Neural progenitor cell (in vitro differentiated cells): ENCODE measurements at regions not wholly inside any gene's neighbourhood (a gene's known extent, or its start where the extent isn't known, plus 50 kb on each side); places are given as distances from the start of the nearest gene placed in this dataset.

ENCODE experiments used
- EZH2 ChIP-seq: fragments of 200-600 bp; sonication (generic); IDR thresholded peaks from 2 replicates; pipeline ENCODE4 v1.6.1; 2017; ENCODE audit warnings: antibody characterized with exemption, mild to moderate bottlenecking, moderate library complexity
- EZH2phosphoT487 ChIP-seq: fragments of 200-600 bp; sonication (generic); IDR thresholded peaks from 2 replicates; pipeline ENCODE4 v1.6.1; 2017; ENCODE audit warnings: antibody characterized with exemption
- TF ChIP-seq, protein P1 (sequence below): fragments of 200-600 bp; sonication (generic); IDR thresholded peaks from 2 replicates; pipeline ENCODE4 v1.5.1; 2017; ENCODE audit warnings: antibody characterized with exemption, mild to moderate bottlenecking

DNA sequence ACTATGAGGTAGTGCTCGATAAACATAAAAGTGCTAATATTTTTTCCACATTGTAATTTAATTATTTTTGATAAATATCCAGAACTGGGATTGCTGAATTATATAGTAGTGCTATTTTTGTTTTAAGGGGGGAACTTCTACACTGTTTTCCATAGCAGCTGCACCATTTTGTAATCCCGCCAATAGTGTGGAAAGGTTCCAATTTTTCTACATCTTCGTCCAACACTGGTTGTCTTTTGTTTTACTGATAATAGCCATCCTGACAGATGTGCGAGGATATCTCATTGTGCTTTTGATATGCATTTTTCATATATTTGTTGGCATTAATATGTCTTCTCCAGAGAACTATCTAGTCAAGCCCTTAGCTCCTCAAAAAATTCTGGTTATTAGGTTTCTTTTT, 259.6 kb upstream of the KCNJ16 start:
- TF ChIP-seq, protein P1, sequence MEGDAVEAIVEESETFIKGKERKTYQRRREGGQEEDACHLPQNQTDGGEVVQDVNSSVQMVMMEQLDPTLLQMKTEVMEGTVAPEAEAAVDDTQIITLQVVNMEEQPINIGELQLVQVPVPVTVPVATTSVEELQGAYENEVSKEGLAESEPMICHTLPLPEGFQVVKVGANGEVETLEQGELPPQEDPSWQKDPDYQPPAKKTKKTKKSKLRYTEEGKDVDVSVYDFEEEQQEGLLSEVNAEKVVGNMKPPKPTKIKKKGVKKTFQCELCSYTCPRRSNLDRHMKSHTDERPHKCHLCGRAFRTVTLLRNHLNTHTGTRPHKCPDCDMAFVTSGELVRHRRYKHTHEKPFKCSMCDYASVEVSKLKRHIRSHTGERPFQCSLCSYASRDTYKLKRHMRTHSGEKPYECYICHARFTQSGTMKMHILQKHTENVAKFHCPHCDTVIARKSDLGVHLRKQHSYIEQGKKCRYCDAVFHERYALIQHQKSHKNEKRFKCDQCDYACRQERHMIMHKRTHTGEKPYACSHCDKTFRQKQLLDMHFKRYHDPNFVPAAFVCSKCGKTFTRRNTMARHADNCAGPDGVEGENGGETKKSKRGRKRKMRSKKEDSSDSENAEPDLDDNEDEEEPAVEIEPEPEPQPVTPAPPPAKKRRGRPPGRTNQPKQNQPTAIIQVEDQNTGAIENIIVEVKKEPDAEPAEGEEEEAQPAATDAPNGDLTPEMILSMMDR, result no peak
- TF ChIP-seq EZH2, result no peak
- TF ChIP-seq EZH2phosphoT487, result no peak
